Esophagus squamous epithelium (tissue), 5 donors: ENCODE measurements at regions not wholly inside any gene's neighbourhood (a gene's known extent, or its start where the extent isn't known, plus 50 kb on each side); places are given as distances from the start of the nearest gene placed in this dataset.

ENCODE experiments used
- DNase-seq: peaks from one replicate; lab custom pipeline; 2025; lab: John Stamatoyannopoulos, UW
- H3K27ac ChIP-seq, 4 donors: fragments of 200-600 bp; sonication (generic); one replicate each; pipeline ENCODE4 v1.5.1; 2016 to 2019; ENCODE audit warnings: mild to moderate bottlenecking in 1 of 4
- H3K27me3 ChIP-seq, 4 donors: fragments of 200-600 bp; sonication (generic); 1 replicate in 3 of 4; 2 replicates in 1 of 4; pipeline versions ENCODE4 v1.5.1 to v1.6.0; 2017 to 2021; ENCODE audit warnings: antibody characterized with exemption in 1 of 4
- H3K36me3 ChIP-seq, 3 donors: fragments of 200-600 bp; sonication (generic); one replicate each; pipeline ENCODE4 v1.5.1; 2016 to 2019
- H3K4me1 ChIP-seq, 3 donors: fragments of 200-600 bp; sonication (generic); one replicate each; pipeline ENCODE4 v1.5.1; 2017 to 2019
- H3K4me3 ChIP-seq, 4 donors: fragments of 200-600 bp; sonication (generic); 1 replicate in 3 of 4; 2 replicates in 1 of 4; pipeline ENCODE4 v1.5.1; 2016 to 2019; ENCODE audit warnings: mild to moderate bottlenecking in 2 of 4, moderate library complexity in 1 of 4
- H3K9me3 ChIP-seq, 3 donors: fragments of 200-600 bp; sonication (generic); one replicate each; pipeline ENCODE4 v1.5.1; 2016 to 2019
- CTCF ChIP-seq, 6 experiments: fragments of 450-650 bp in 4 of 6; fragments of 200-600 bp in 2 of 6; sonication (generic) in 2 of 6; IDR thresholded peaks; one replicate each; pipeline ENCODE4 v1.5.1; 2016 to 2019; ENCODE audit warnings: antibody characterized with exemption in 6 of 6, mild to moderate bottlenecking in 4 of 6, moderate library complexity in 4 of 6
- POLR2A ChIP-seq, 4 donors: fragments of 450-650 bp; IDR thresholded peaks; one replicate each; pipeline ENCODE4 v1.6.1; 2017; ENCODE audit warnings: antibody characterized with exemption in 4 of 4, mild to moderate bottlenecking in 4 of 4, moderate library complexity in 3 of 4
- WGBS, 2 donors: methylation state at CpG; one replicate each; pipeline ENCODE4 v1.1.5; 2018; 5-methylcytosine and 5-hydroxymethylcytosine counted together
- intact Hi-C: fragments of 100-400 bp; cut with DNase I; formaldehyde crosslinking; loops from one replicate; pipeline ENCODE4 v1.15.0; 2022
- donor health status: DM: yes; HTN: yes; CAD: no.

- intact Hi-C loops: no loop called here
- peaks cover 0 to 8% (median 0%) of the 10 kb centered on the region in 4 donors for H3K27me3 ChIP-seq
- WGBS, 2 donors: 77 to 79% methylated on average over 7 of the region's 7 CpGs
- H3K9me3 ChIP-seq: peaks cover 0 to 8% (median 0%) of the 10 kb centered on the region in 3 donors
- no peak for DNase-seq
- no peak overlapping the region for H3K4me3 ChIP-seq
- no peaks in the 10 kb centered on the region for H3K36me3 ChIP-seq
- TF ChIP-seq CTCF (IDR thresholded peaks at IDR 0.05): no peak
- H3K4me1 ChIP-seq: peaks cover 0 to 8% (median 0%) of the 10 kb centered on the region in 3 donors
- no peak overlapping the region for H3K27ac ChIP-seq
These were observed 529.3 kb downstream of the MIAT start for GRCh38 chr22:27186643-27187042.

DNA sequence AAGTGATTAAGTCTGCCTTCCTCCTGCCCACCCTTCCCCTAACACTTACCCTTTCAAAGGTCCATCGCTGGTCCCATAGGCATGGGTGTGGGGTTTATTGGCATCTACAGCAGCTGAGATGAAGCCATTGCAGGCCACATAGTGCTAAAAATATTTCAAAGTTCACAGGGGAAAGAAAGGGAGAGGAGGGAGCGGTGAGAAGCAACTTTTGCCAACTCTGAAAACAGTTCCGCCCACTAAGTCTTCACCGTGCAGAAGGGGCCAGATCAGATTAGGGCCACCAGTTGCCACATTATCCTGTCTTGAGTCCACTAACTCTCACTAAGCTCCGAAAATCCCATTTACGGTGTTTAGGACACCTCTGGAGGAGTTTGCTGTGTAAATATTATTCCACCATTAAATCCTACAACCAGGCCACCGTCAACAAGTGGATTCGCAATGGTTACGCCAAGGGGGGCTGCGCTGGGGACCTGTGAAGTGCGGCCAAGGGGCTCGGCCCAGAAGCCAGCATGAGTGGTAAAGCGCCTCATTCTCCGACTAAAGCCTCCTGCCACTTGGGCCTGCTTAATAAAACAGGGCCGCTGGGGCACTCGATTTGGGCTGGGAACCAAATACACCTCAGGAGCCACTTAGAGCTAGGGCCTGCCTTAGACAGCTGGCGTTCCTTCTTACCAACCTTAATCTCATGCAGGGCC is 534.9 kb downstream of the MIAT start:
- H3K4me1 ChIP-seq: peaks cover 0 to 21% (median 0%) of the 10 kb centered on the region in 3 donors
- TF ChIP-seq CTCF (IDR thresholded peaks at IDR 0.05): no peak
- TF ChIP-seq POLR2A (IDR thresholded peaks at IDR 0.05): no peak
- WGBS, 2 donors: 79 to 93% methylated on average over 14 to 16 of the region's 17 CpGs
- peaks cover 0 to 16% (median 0%) of the 10 kb centered on the region in 4 donors for H3K27me3 ChIP-seq
- intact Hi-C loops: loop anchor here (10.0 kb wide), 1 partner anchor 97 kb away; no protein-coding TSS in a partner anchor
- no peaks in the 10 kb centered on the region for H3K36me3 ChIP-seq
- no peak for DNase-seq
- H3K4me3 ChIP-seq: no peak overlapping the region
- peaks cover 0 to 8% (median 0%) of the 10 kb centered on the region in 3 donors for H3K9me3 ChIP-seq
- H3K27ac ChIP-seq: no peak overlapping the region

- TF ChIP-seq POLR2A (IDR thresholded peaks at IDR 0.05): no peak
- TF ChIP-seq CTCF (IDR thresholded peaks at IDR 0.05): no peak
These were observed 535.8 kb downstream of the MIAT start for GRCh38 chr22:27193215-27193614.

DNA sequence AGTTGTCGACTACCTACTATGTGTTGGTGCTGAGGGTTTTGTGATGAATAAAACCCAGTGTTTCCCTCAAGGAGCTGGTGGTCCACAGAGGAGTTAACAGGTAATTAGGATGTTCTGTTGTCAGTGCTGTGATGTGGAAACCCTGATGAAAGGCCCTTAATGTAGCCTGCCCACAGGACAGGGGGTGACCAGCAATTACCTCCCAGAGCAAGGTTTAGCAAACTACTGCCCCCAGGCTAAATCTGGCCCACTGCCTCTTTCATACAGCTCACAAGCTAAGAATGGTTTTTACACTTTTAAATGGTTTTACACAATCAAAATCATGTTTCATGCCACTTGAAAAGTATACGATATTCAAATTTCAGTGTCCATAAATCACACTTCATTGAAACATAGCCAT is 536.2 kb downstream of the MIAT start:
- no peak for DNase-seq
- no peak overlapping the region for H3K4me3 ChIP-seq
- no peaks in the 10 kb centered on the region for H3K36me3 ChIP-seq
- H3K27ac ChIP-seq: no peak overlapping the region
- peaks cover 0 to 21% (median 0%) of the 10 kb centered on the region in 3 donors for H3K4me1 ChIP-seq
- H3K9me3 ChIP-seq: peaks cover 0 to 8% (median 0%) of the 10 kb centered on the region in 3 donors
- WGBS, 2 donors: 69 to 77% methylated on average over 1 to 2 of the region's 2 CpGs
- no peak for TF ChIP-seq CTCF (IDR thresholded peaks at IDR 0.05)
- TF ChIP-seq POLR2A (IDR thresholded peaks at IDR 0.05): no peak
- peaks cover 0 to 8% (median 0%) of the 10 kb centered on the region in 4 donors for H3K27me3 ChIP-seq
- intact Hi-C loops: loop anchor here (10.0 kb wide), 1 partner anchor 99 kb away; no protein-coding TSS in a partner anchor

More at GRCh38 chr22:27193215-27193614, 535.8 kb downstream of the MIAT start:
- no peak overlapping the region for H3K4me3 ChIP-seq
- DNase-seq: no peak
- H3K4me1 ChIP-seq: peaks cover 0 to 21% (median 0%) of the 10 kb centered on the region in 3 donors
- WGBS, 2 donors: 82 to 96% methylated on average over 5 of the region's 6 CpGs
- no peak overlapping the region for H3K27ac ChIP-seq
- intact Hi-C loops: loop anchor here (10.0 kb wide), 1 partner anchor 98 kb away; no protein-coding TSS in a partner anchor
- no peaks in the 10 kb centered on the region for H3K36me3 ChIP-seq
- peaks cover 0 to 11% (median 0%) of the 10 kb centered on the region in 4 donors for H3K27me3 ChIP-seq
- H3K9me3 ChIP-seq: peaks cover 0 to 8% (median 0%) of the 10 kb centered on the region in 3 donors

GRCh38 chr22:27194096-27194748 is 536.8 kb downstream of the MIAT start:
- Histone ChIP-seq H3K4me1 (peaks cover 0 to 25% (median 0%) of the 10 kb centered on the region in 3 donors), H3K27ac (no peak overlapping the region), H3K27me3 (peaks cover 0 to 8% (median 0%) of the 10 kb centered on the region in 4 donors), H3K4me3 (no peak overlapping the region), H3K9me3 (peaks cover 0 to 8% (median 0%) of the 10 kb centered on the region in 3 donors), H3K36me3 (no peaks in the 10 kb centered on the region)
- WGBS, 2 donors: 37 to 38% methylated on average over 3 to 4 of the region's 4 CpGs
- DNase-seq: no peak
- TF ChIP-seq CTCF (IDR thresholded peaks at IDR 0.05) (no peak), POLR2A (IDR thresholded peaks at IDR 0.05) (no peak)
- intact Hi-C loops: loop anchor here (10.0 kb wide), 1 partner anchor 99 kb away; no protein-coding TSS in a partner anchor
